ENCODE measurements at regions not wholly inside any gene's neighbourhood (a gene's known extent, or its start where the extent isn't known, plus 50 kb on each side); places are given as distances from the start of the nearest gene placed in this dataset.

- H3K9me3 ChIP-seq (ENCODE audit: control insufficient read depth in 4 of 4, low read length in 3 of 4): no peaks in the 10 kb centered on the region
- WGBS: 49% methylated on average over 2 of the region's 2 CpGs
- H3K27ac ChIP-seq (ENCODE audit: low read depth in 1 of 2, low read length in 2 of 2): no peak overlapping the region
- H3K4me3 ChIP-seq (ENCODE audit: low read depth in 1 of 3, low read length in 3 of 3): no peak overlapping the region
- no peaks in the 10 kb centered on the region for H3K27me3 ChIP-seq (ENCODE audit: control insufficient read depth in 4 of 4, insufficient read depth in 4 of 4, low read length in 3 of 4)
- H3K4me1 ChIP-seq (ENCODE audit: control insufficient read depth in 4 of 4, insufficient read depth in 4 of 4, low read length in 3 of 4): no peaks in the 10 kb centered on the region
- H3K9ac ChIP-seq (ENCODE audit: low read depth in 1 of 2, low read length in 2 of 2): no peak overlapping the region
- TF ChIP-seq REST (IDR thresholded peaks at IDR 0.05): no peak
- peak in 1 of 2 donors; percentile 52 for TF ChIP-seq RAD21 (IDR thresholded peaks at IDR 0.05)
- H3K36me3 ChIP-seq (ENCODE audit: control insufficient read depth in 4 of 4, insufficient read depth in 3 of 4, low read depth in 1 of 4, low read length in 3 of 4): no peaks in the 10 kb centered on the region
- no peak for DNase-seq (ENCODE audit: low spot score)
These were observed 1058.6 kb downstream of the TRHDE start for GRCh38 chr12:73330584-73331351.

GRCh38 chr12:73341559-73342247 lies 1069.5 kb downstream of the TRHDE start:
- DNase-seq (ENCODE audit: low spot score): no peak
- peaks cover 0 to 22% (median 15%) of the 10 kb centered on the region in 4 donors for H3K4me1 ChIP-seq (ENCODE audit: control insufficient read depth in 4 of 4, insufficient read depth in 4 of 4, low read length in 3 of 4)
- H3K9me3 ChIP-seq (ENCODE audit: control insufficient read depth in 4 of 4, low read length in 3 of 4): no peaks in the 10 kb centered on the region
- no peak overlapping the region for H3K9ac ChIP-seq (ENCODE audit: low read depth in 1 of 2, low read length in 2 of 2)
- H3K27ac ChIP-seq (ENCODE audit: low read depth in 1 of 2, low read length in 2 of 2): no peak overlapping the region
- WGBS: 22% methylated on average over 3 of the region's 3 CpGs
- no peak overlapping the region for H3K4me3 ChIP-seq (ENCODE audit: low read depth in 1 of 3, low read length in 3 of 3)
- H3K36me3 ChIP-seq (ENCODE audit: control insufficient read depth in 4 of 4, insufficient read depth in 3 of 4, low read depth in 1 of 4, low read length in 3 of 4): no peaks in the 10 kb centered on the region
- TF ChIP-seq CTCF (IDR thresholded peaks at IDR 0.05; ENCODE audit: low read depth, low read length, missing input control) (no peak), HNF4G (IDR thresholded peaks at IDR 0.05) (no peak), GABPA (IDR thresholded peaks at IDR 0.05 in 1 of 2, conservative IDR thresholded peaks at IDR 0.05 in 1 of 2) (no peak), MAX (IDR thresholded peaks at IDR 0.05) (peak; percentile 26), EGR1 (IDR thresholded peaks at IDR 0.05; ENCODE audit: low read depth in 2 of 2) (no peak), JUND (IDR thresholded peaks at IDR 0.05) (peak in 1 of 2 donors; percentile 50), HNF4A (conservative IDR thresholded peaks at IDR 0.05) (peak; percentile 46 to 71), TAF1 (conservative IDR thresholded peaks at IDR 0.05) (no peak), REST (IDR thresholded peaks at IDR 0.05) (peak; percentile 43), RXRA (IDR thresholded peaks at IDR 0.05) (peak; percentile 58 to 78), ATF3 (IDR thresholded peaks at IDR 0.05) (no peak), NR2F2 (IDR thresholded peaks at IDR 0.05) (no peak), YY1 (IDR thresholded peaks at IDR 0.05) (peak; percentile 60), FOXA2 (IDR thresholded peaks at IDR 0.05) (peak; percentile 78), RAD21 (IDR thresholded peaks at IDR 0.05) (peak; percentile 44 to 49), FOXA1 (IDR thresholded peaks at IDR 0.05) (peak; percentile 61), SP1 (IDR thresholded peaks at IDR 0.05) (peak; percentile 45)
- TF ChIP-seq, protein P1, sequence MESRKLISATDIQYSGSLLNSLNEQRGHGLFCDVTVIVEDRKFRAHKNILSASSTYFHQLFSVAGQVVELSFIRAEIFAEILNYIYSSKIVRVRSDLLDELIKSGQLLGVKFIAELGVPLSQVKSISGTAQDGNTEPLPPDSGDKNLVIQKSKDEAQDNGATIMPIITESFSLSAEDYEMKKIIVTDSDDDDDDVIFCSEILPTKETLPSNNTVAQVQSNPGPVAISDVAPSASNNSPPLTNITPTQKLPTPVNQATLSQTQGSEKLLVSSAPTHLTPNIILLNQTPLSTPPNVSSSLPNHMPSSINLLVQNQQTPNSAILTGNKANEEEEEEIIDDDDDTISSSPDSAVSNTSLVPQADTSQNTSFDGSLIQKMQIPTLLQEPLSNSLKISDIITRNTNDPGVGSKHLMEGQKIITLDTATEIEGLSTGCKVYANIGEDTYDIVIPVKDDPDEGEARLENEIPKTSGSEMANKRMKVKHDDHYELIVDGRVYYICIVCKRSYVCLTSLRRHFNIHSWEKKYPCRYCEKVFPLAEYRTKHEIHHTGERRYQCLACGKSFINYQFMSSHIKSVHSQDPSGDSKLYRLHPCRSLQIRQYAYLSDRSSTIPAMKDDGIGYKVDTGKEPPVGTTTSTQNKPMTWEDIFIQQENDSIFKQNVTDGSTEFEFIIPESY (IDR thresholded peaks at IDR 0.05): peak; percentile 59
- H3K27me3 ChIP-seq (ENCODE audit: control insufficient read depth in 4 of 4, insufficient read depth in 4 of 4, low read length in 3 of 4): no peaks in the 10 kb centered on the region
